Ammon's horn (tissue), 1 donor: ENCODE measurements at regions not wholly inside any gene's neighbourhood (a gene's known extent, or its start where the extent isn't known, plus 50 kb on each side); places are given as distances from the start of the nearest gene placed in this dataset.
"Not testable (repeated sequence)": the region's sequence is repeated elsewhere in the genome, so short reads cannot be mapped to it uniquely, and the experiment has no call there.

ENCODE experiments used
- DNase-seq: peaks from one replicate; pipeline ENCODE4 v3.0.0-alpha.2; 2016; ENCODE audit warnings: low spot score

GRCh38 chr2:235402422-235402821 is 91.4 kb upstream of the AGAP1 start:
- DNase-seq, result no peak

- DNase-seq, result no peak
Measured at GRCh38 chr2:235405612-235406361, 88.1 kb upstream of the AGAP1 start.

- no peak for DNase-seq
Measured at GRCh38 chr2:235406430-235406829, 87.4 kb upstream of the AGAP1 start.

- no peak for DNase-seq
Measured at GRCh38 chr2:235411905-235412485, 81.8 kb upstream of the AGAP1 start.

GRCh38 chr2:235413064-235413463 is 80.8 kb upstream of the AGAP1 start:
- no peak for DNase-seq

GRCh38 chr2:235414422-235414821 is 79.4 kb upstream of the AGAP1 start:
- no peak for DNase-seq

- DNase-seq, result no peak
Measured at GRCh38 chr2:235416858-235417499, 76.9 kb upstream of the AGAP1 start.

GRCh38 chr2:235418918-235419317 is 74.9 kb upstream of the AGAP1 start:
- no peak for DNase-seq

- no peak for DNase-seq
Measured at GRCh38 chr2:235419996-235420395, 73.8 kb upstream of the AGAP1 start.

GRCh38 chr2:235421618-235422017 is 72.2 kb upstream of the AGAP1 start:
- no peak for DNase-seq

GRCh38 chr2:235430366-235431083 is 63.3 kb upstream of the AGAP1 start:
- DNase-seq, result no peak

- peak; percentile 21 for DNase-seq
Measured at GRCh38 chr2:235432741-235433520, 60.9 kb upstream of the AGAP1 start.

GRCh38 chr2:235433860-235434259 is 60.0 kb upstream of the AGAP1 start:
- peak; percentile 84 for DNase-seq

- no peak for DNase-seq
Measured at GRCh38 chr2:235439959-235440662, 53.7 kb upstream of the AGAP1 start.

- not testable (repeated sequence) for DNase-seq
Measured at GRCh38 chr2:235443580-235443979, 50.3 kb upstream of the AGAP1 start.
